Loucy (cell line): ENCODE measurements at regions not wholly inside any gene's neighbourhood (a gene's known extent, or its start where the extent isn't known, plus 50 kb on each side); places are given as distances from the start of the nearest gene placed in this dataset.

Experiments used
- EZH2phosphoT487 ChIP-seq: fragments of 200-600 bp; IDR thresholded peaks from 2 replicates; pipeline ENCODE4 v1.6.1; 2018; ENCODE audit warnings: antibody characterized with exemption, mild to moderate bottlenecking, moderate library complexity, borderline replicate concordance
- TF ChIP-seq, protein P1 (sequence below): fragments of 200-600 bp; sonication (generic); conservative IDR thresholded peaks from 2 replicates; pipeline ENCODE4 v1.5.1; 2014; ENCODE audit warnings: mild to moderate bottlenecking, antibody characterized with exemption, low read length

- TF ChIP-seq, protein P1, sequence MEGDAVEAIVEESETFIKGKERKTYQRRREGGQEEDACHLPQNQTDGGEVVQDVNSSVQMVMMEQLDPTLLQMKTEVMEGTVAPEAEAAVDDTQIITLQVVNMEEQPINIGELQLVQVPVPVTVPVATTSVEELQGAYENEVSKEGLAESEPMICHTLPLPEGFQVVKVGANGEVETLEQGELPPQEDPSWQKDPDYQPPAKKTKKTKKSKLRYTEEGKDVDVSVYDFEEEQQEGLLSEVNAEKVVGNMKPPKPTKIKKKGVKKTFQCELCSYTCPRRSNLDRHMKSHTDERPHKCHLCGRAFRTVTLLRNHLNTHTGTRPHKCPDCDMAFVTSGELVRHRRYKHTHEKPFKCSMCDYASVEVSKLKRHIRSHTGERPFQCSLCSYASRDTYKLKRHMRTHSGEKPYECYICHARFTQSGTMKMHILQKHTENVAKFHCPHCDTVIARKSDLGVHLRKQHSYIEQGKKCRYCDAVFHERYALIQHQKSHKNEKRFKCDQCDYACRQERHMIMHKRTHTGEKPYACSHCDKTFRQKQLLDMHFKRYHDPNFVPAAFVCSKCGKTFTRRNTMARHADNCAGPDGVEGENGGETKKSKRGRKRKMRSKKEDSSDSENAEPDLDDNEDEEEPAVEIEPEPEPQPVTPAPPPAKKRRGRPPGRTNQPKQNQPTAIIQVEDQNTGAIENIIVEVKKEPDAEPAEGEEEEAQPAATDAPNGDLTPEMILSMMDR: no peak
- no peak for TF ChIP-seq EZH2phosphoT487
Measured at GRCh38 chr14:44180975-44181374, 326.1 kb downstream of the FSCB start.
